SU-DHL-6 (cell line): ENCODE measurements at regions not wholly inside any gene's neighbourhood (a gene's known extent, or its start where the extent isn't known, plus 50 kb on each side); places are given as distances from the start of the nearest gene placed in this dataset.

ENCODE experiments used
- H2AFZ ChIP-seq: fragments of 200-600 bp; sonication (generic); 2 replicates; pipeline ENCODE4 v1.6.1; 2014; ENCODE audit warnings: low read depth, mild to moderate bottlenecking, moderate library complexity, mixed read lengths, antibody characterized with exemption, low read length; ENCODE audit not compliant: severe bottlenecking
- H3F3A ChIP-seq: fragments of 200-600 bp; shearing (Covaris generic); 2 replicates; pipeline ENCODE4 v1.6.0; 2016; ENCODE audit warnings: antibody characterized with exemption, mild to moderate bottlenecking; ENCODE audit not compliant: insufficient read depth
- H3K27ac ChIP-seq: fragments of 200-600 bp; sonication (generic); 2 replicates; pipeline ENCODE4 v1.5.1; 2016; ENCODE audit warnings: low read depth, mild to moderate bottlenecking, low read length, moderate library complexity, mixed read lengths
- H3K27me3 ChIP-seq: fragments of 200-600 bp; sonication (generic), shearing (Covaris generic); 2 replicates; pipeline ENCODE4 v1.6.0; 2014; ENCODE audit warnings: mild to moderate bottlenecking, low read length
- H3K36me3 ChIP-seq: fragments of 200-600 bp; sonication (generic); 2 replicates; pipeline ENCODE4 v1.6.1; 2014; ENCODE audit warnings: mild to moderate bottlenecking, low read length, mixed read lengths
- H3K4me2 ChIP-seq: fragments of 300-600, 200-600 bp; shearing (Covaris generic), sonication (generic); 2 replicates; pipeline ENCODE4 v1.6.0; 2014; ENCODE audit warnings: low read length, low read depth, mild to moderate bottlenecking; ENCODE audit not compliant: poor library complexity, severe bottlenecking
- H3K4me3 ChIP-seq: fragments of 200-600 bp; sonication (generic); 2 replicates; pipeline ENCODE4 v1.5.1; 2014; ENCODE audit warnings: antibody characterized with exemption, low read length, mild to moderate bottlenecking, mixed read lengths; ENCODE audit not compliant: insufficient read depth, poor library complexity, severe bottlenecking
- H3K79me2 ChIP-seq: fragments of 200-600 bp; sonication (generic); 2 replicates; pipeline ENCODE4 v1.6.1; 2014; ENCODE audit warnings: mild to moderate bottlenecking, low read length, moderate library complexity; ENCODE audit not compliant: insufficient read depth
- H3K9ac ChIP-seq: fragments of 200-600 bp; sonication (generic); 2 replicates; pipeline ENCODE4 v1.7.0; 2014; ENCODE audit warnings: mild to moderate bottlenecking, low read length
- H3K9me2 ChIP-seq: fragments of 200-600 bp; sonication (generic); replicated peaks from 2 replicates; pipeline ENCODE4 v1.6.1; 2014; ENCODE audit warnings: low read length; ENCODE audit not compliant: insufficient read depth
- H3K9me3 ChIP-seq: fragments of 200-600 bp; sonication (generic); 2 replicates; pipeline ENCODE4 v1.6.1; 2014; ENCODE audit warnings: low read length, mixed read lengths; ENCODE audit not compliant: insufficient read depth
- H4K20me1 ChIP-seq: fragments of 200-600 bp; sonication (generic); 2 replicates; pipeline ENCODE4 v1.6.1; 2014; ENCODE audit warnings: low read depth, mild to moderate bottlenecking, antibody characterized with exemption, low read length, moderate library complexity, mixed read lengths
- CTCF ChIP-seq: fragments of 200-600 bp; sonication (generic); IDR thresholded peaks from one replicate; pipeline ENCODE4 v1.5.1; 2017; ENCODE audit warnings: antibody characterized with exemption, mild to moderate bottlenecking, low read length, moderate library complexity; ENCODE audit not compliant: insufficient read depth, poor library complexity, severe bottlenecking
- EZH2phosphoT487 ChIP-seq: fragments of 200-600 bp; sonication (generic), shearing (Covaris generic); conservative IDR thresholded peaks from 2 replicates; pipeline ENCODE4 v1.6.1; 2018; ENCODE audit warnings: mild to moderate bottlenecking, antibody characterized with exemption, low read length, moderate library complexity, mixed read lengths

DNA sequence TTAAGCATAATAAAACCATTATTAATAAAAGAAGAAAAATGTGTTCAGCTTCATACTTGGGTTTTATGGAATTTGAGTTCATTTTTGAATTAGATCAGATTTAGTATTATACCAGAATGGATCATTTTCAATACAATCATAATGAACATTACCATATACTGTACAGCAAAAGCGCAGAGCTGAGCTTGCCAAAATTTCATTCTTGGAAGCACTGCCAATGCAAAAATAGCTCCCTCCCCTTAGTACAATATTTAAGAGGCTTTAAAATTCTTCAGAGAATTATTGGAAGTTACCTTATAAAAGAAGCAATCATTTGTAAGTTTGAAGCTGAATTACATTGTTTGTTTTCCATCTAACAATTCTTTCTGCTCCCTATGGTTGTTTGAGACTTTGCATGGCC lies 938.1 kb upstream of the SLC39A10 start:
- Histone ChIP-seq H3K9me2 (no peaks in the 10 kb centered on the region), H2AFZ (no peak overlapping the region), H3K9ac (no peak overlapping the region), H3K4me2 (no peak overlapping the region), H3K4me3 (no peak overlapping the region), H3K36me3 (no peaks in the 10 kb centered on the region), H3K9me3 (no peaks in the 10 kb centered on the region), H3K27me3 (no peaks in the 10 kb centered on the region), H3K27ac (no peak overlapping the region), H4K20me1 (no peaks in the 10 kb centered on the region), H3F3A (no peaks in the 10 kb centered on the region), H3K79me2 (no peaks in the 10 kb centered on the region)
- no peak for TF ChIP-seq EZH2phosphoT487
- no peak for TF ChIP-seq CTCF

- Histone ChIP-seq H3K9ac (no peak overlapping the region), H3K36me3 (no peaks in the 10 kb centered on the region), H3K27me3 (no peaks in the 10 kb centered on the region), H3K27ac (no peak overlapping the region), H4K20me1 (no peaks in the 10 kb centered on the region), H3K79me2 (no peaks in the 10 kb centered on the region), H2AFZ (no peak overlapping the region), H3K9me2 (no peaks in the 10 kb centered on the region), H3F3A (no peaks in the 10 kb centered on the region), H3K4me2 (no peak overlapping the region), H3K9me3 (no peaks in the 10 kb centered on the region), H3K4me3 (no peak overlapping the region)
- TF ChIP-seq CTCF (no peak), EZH2phosphoT487 (no peak)
Observed at GRCh38 chr2:194714541-194714940, 942.5 kb upstream of the SLC39A10 start.

GRCh38 chr2:194709840-194710239 lies 947.2 kb upstream of the SLC39A10 start:
- H2AFZ ChIP-seq: no peak overlapping the region
- no peak overlapping the region for H3K27ac ChIP-seq
- H3K36me3 ChIP-seq: no peaks in the 10 kb centered on the region
- no peaks in the 10 kb centered on the region for H3K9me2 ChIP-seq
- no peaks in the 10 kb centered on the region for H4K20me1 ChIP-seq
- TF ChIP-seq CTCF (no peak), EZH2phosphoT487 (no peak)
- H3K4me3 ChIP-seq: no peak overlapping the region
- no peaks in the 10 kb centered on the region for H3K79me2 ChIP-seq
- H3K9me3 ChIP-seq: no peaks in the 10 kb centered on the region
- H3K9ac ChIP-seq: no peak overlapping the region
- H3F3A ChIP-seq: no peaks in the 10 kb centered on the region
- no peaks in the 10 kb centered on the region for H3K27me3 ChIP-seq
- no peak overlapping the region for H3K4me2 ChIP-seq

- no peak overlapping the region for H3K4me2 ChIP-seq
- H3K79me2 ChIP-seq: no peaks in the 10 kb centered on the region
- TF ChIP-seq EZH2phosphoT487 (no peak), CTCF (no peak)
- no peak overlapping the region for H3K9ac ChIP-seq
- H3F3A ChIP-seq: no peaks in the 10 kb centered on the region
- no peak overlapping the region for H3K4me3 ChIP-seq
- H4K20me1 ChIP-seq: no peaks in the 10 kb centered on the region
- no peaks in the 10 kb centered on the region for H3K27me3 ChIP-seq
- no peaks in the 10 kb centered on the region for H3K36me3 ChIP-seq
- H3K27ac ChIP-seq: no peak overlapping the region
- no peak overlapping the region for H2AFZ ChIP-seq
- H3K9me3 ChIP-seq: no peaks in the 10 kb centered on the region
- H3K9me2 ChIP-seq: no peaks in the 10 kb centered on the region
Observed at GRCh38 chr2:194706179-194706578, 950.8 kb upstream of the SLC39A10 start.
